HL-60 (cell line): ENCODE measurements at regions not wholly inside any gene's neighbourhood (a gene's known extent, or its start where the extent isn't known, plus 50 kb on each side); places are given as distances from the start of the nearest gene placed in this dataset.

Experiments used
- DNase-seq, 2 experiments: peaks; one replicate each; pipeline ENCODE4 v3.0.0-alpha.2; 2010 to 2020; ENCODE audit warnings: low read depth in 1 of 2, low spot score in 1 of 2
- H3K27ac ChIP-seq: fragments of 250-450 bp; sonication (Bioruptor Pico); replicated peaks from 2 replicates; pipeline ENCODE4 v1.5.1; 2020; ENCODE audit warnings: mild to moderate bottlenecking, moderate library complexity
- H3K27me3 ChIP-seq: fragments of 250-450 bp; sonication (Bioruptor Pico); 2 replicates; pipeline ENCODE4 v1.5.1; 2021; ENCODE audit warnings: mild to moderate bottlenecking, moderate library complexity; ENCODE audit not compliant: insufficient read depth, poor library complexity, severe bottlenecking
- H3K4me3 ChIP-seq: replicated peaks from 2 replicates; pipeline ENCODE4 v1.5.1; 2011; ENCODE audit warnings: mild to moderate bottlenecking, control low read depth, low read length; ENCODE audit not compliant: insufficient read depth
- CTCF ChIP-seq: IDR thresholded peaks from one replicate; pipeline ENCODE4 v1.5.1; 2011; ENCODE audit warnings: low read length, control low read depth, inconsistent platforms; ENCODE audit not compliant: insufficient read depth
- GABPA ChIP-seq: IDR thresholded peaks from 2 replicates; pipeline ENCODE4 v1.6.1; 2012; ENCODE audit warnings: low read depth
- POLR2AphosphoS5 ChIP-seq: IDR thresholded peaks from 2 replicates; pipeline ENCODE4 v1.6.1; 2012; ENCODE audit warnings: low read depth
- SPI1 ChIP-seq: IDR thresholded peaks from 2 replicates; pipeline ENCODE4 v1.6.1; 2012; ENCODE audit warnings: low read depth, mild to moderate bottlenecking, borderline replicate concordance
- TF ChIP-seq, protein P1 (sequence below): IDR thresholded peaks from 2 replicates; pipeline ENCODE4 v1.6.1; 2012; ENCODE audit warnings: low read depth; ENCODE audit not compliant: insufficient replicate concordance

GRCh38 chr12:114982760-114983159 is 298.8 kb upstream of the TBX3 start:
- no peak for DNase-seq

GRCh38 chr12:114981036-114981435 is 297.1 kb upstream of the TBX3 start:
- TF ChIP-seq GABPA (no peak), CTCF (no peak), POLR2AphosphoS5 (no peak), SPI1 (no peak)
- TF ChIP-seq, protein P1, sequence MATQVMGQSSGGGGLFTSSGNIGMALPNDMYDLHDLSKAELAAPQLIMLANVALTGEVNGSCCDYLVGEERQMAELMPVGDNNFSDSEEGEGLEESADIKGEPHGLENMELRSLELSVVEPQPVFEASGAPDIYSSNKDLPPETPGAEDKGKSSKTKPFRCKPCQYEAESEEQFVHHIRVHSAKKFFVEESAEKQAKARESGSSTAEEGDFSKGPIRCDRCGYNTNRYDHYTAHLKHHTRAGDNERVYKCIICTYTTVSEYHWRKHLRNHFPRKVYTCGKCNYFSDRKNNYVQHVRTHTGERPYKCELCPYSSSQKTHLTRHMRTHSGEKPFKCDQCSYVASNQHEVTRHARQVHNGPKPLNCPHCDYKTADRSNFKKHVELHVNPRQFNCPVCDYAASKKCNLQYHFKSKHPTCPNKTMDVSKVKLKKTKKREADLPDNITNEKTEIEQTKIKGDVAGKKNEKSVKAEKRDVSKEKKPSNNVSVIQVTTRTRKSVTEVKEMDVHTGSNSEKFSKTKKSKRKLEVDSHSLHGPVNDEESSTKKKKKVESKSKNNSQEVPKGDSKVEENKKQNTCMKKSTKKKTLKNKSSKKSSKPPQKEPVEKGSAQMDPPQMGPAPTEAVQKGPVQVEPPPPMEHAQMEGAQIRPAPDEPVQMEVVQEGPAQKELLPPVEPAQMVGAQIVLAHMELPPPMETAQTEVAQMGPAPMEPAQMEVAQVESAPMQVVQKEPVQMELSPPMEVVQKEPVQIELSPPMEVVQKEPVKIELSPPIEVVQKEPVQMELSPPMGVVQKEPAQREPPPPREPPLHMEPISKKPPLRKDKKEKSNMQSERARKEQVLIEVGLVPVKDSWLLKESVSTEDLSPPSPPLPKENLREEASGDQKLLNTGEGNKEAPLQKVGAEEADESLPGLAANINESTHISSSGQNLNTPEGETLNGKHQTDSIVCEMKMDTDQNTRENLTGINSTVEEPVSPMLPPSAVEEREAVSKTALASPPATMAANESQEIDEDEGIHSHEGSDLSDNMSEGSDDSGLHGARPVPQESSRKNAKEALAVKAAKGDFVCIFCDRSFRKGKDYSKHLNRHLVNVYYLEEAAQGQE: no peak
- DNase-seq: no peak
- no peaks in the 10 kb centered on the region for H3K27me3 ChIP-seq
- H3K27ac ChIP-seq: no peak overlapping the region
- H3K4me3 ChIP-seq: no peak overlapping the region

More at GRCh38 chr12:114982760-114983159, 298.8 kb upstream of the TBX3 start:
- Histone ChIP-seq H3K4me3 (no peak overlapping the region), H3K27me3 (no peaks in the 10 kb centered on the region), H3K27ac (no peak overlapping the region)
- TF ChIP-seq CTCF (no peak), POLR2AphosphoS5 (no peak), GABPA (no peak), SPI1 (no peak)
- TF ChIP-seq, protein P1: no peak

DNA sequence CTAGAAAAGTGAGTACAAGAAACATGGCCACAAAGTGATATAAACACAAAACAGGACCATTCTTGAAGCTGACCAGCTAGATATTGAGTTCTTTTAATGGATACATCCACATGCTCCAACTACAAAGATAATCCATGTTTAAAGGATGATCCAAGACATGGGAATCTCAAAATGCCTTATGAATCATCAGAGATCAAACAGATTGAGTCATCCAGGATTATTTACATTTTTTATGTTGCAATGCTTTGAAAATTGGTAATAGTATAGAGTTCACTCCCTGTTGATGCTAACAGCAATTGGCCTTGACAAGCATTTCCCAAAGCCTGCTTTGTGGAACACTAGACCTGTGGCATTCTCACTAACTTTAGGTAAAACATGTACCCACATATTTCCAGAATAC is 293.0 kb upstream of the TBX3 start:
- H3K4me3 ChIP-seq: no peak overlapping the region
- H3K27ac ChIP-seq: no peak overlapping the region
- DNase-seq: no peak
- TF ChIP-seq POLR2AphosphoS5 (no peak), CTCF (no peak), SPI1 (no peak), GABPA (no peak)
- TF ChIP-seq, protein P1: no peak
- no peaks in the 10 kb centered on the region for H3K27me3 ChIP-seq
